ENCODE measurements at regions not wholly inside any gene's neighbourhood (a gene's known extent, or its start where the extent isn't known, plus 50 kb on each side); places are given as distances from the start of the nearest gene placed in this dataset.

- H3K36me3 ChIP-seq (ENCODE audit: insufficient read depth, low read length), result no peaks in the 10 kb centered on the region
- no peak overlapping the region for H3K4me2 ChIP-seq (ENCODE audit: insufficient read depth, low read length)
- H3K4me3 ChIP-seq (ENCODE audit: insufficient read depth, low read length), result no peak overlapping the region
- no peaks in the 10 kb centered on the region for H3K4me1 ChIP-seq (ENCODE audit: insufficient read depth, low read length)
- H2AFZ ChIP-seq (ENCODE audit: low read length), result no peak overlapping the region
- TF ChIP-seq CTCF (IDR thresholded peaks at IDR 0.05; ENCODE audit: extremely low read depth, low read depth, low read length), result no peak
- no peaks in the 10 kb centered on the region for H3K27me3 ChIP-seq (ENCODE audit: insufficient read depth, low read length)
- DNase-seq (ENCODE audit: insufficient read length, low spot score, missing footprints), result no peak
- H3K27ac ChIP-seq (ENCODE audit: low read depth, low read length), result no peak overlapping the region
- H3K79me2 ChIP-seq (ENCODE audit: insufficient read depth, low read length), result no peaks in the 10 kb centered on the region
- H3K9me3 ChIP-seq (ENCODE audit: low read depth, low read length), result no peaks in the 10 kb centered on the region
- H4K20me1 ChIP-seq (ENCODE audit: insufficient read depth, low read length), result no peaks in the 10 kb centered on the region
Observed at GRCh38 chr2:194618432-194618831, 1038.6 kb upstream of the SLC39A10 start.

- H3K79me2 ChIP-seq (ENCODE audit: insufficient read depth, low read length), result no peaks in the 10 kb centered on the region
- H4K20me1 ChIP-seq (ENCODE audit: insufficient read depth, low read length), result no peaks in the 10 kb centered on the region
- H3K4me2 ChIP-seq (ENCODE audit: insufficient read depth, low read length), result no peak overlapping the region
- no peaks in the 10 kb centered on the region for H3K9me3 ChIP-seq (ENCODE audit: low read depth, low read length)
- no peaks in the 10 kb centered on the region for H3K27me3 ChIP-seq (ENCODE audit: insufficient read depth, low read length)
- H3K36me3 ChIP-seq (ENCODE audit: insufficient read depth, low read length), result no peaks in the 10 kb centered on the region
- no peaks in the 10 kb centered on the region for H3K4me1 ChIP-seq (ENCODE audit: insufficient read depth, low read length)
- no peak overlapping the region for H3K27ac ChIP-seq (ENCODE audit: low read depth, low read length)
- TF ChIP-seq CTCF (IDR thresholded peaks at IDR 0.05; ENCODE audit: extremely low read depth, low read depth, low read length), result no peak
- H3K4me3 ChIP-seq (ENCODE audit: insufficient read depth, low read length), result no peak overlapping the region
- DNase-seq (ENCODE audit: insufficient read length, low spot score, missing footprints), result no peak
- no peak overlapping the region for H2AFZ ChIP-seq (ENCODE audit: low read length)
Observed at GRCh38 chr2:194616334-194616733, 1040.7 kb upstream of the SLC39A10 start.

- Histone ChIP-seq H3K4me3 (ENCODE audit: insufficient read depth, low read length) (no peak overlapping the region), H3K27me3 (ENCODE audit: insufficient read depth, low read length) (no peaks in the 10 kb centered on the region), H3K4me2 (ENCODE audit: insufficient read depth, low read length) (no peak overlapping the region), H3K27ac (ENCODE audit: low read depth, low read length) (no peak overlapping the region), H3K9me3 (ENCODE audit: low read depth, low read length) (peaks cover 7% of the 10 kb centered on the region), H3K4me1 (ENCODE audit: insufficient read depth, low read length) (no peaks in the 10 kb centered on the region), H4K20me1 (ENCODE audit: insufficient read depth, low read length) (no peaks in the 10 kb centered on the region), H2AFZ (ENCODE audit: low read length) (no peak overlapping the region), H3K36me3 (ENCODE audit: insufficient read depth, low read length) (no peaks in the 10 kb centered on the region), H3K79me2 (ENCODE audit: insufficient read depth, low read length) (no peaks in the 10 kb centered on the region)
- no peak for TF ChIP-seq CTCF (IDR thresholded peaks at IDR 0.05; ENCODE audit: extremely low read depth, low read depth, low read length)
- DNase-seq (ENCODE audit: insufficient read length, low spot score, missing footprints), result no peak
Observed at GRCh38 chr2:194610297-194610696, 1046.7 kb upstream of the SLC39A10 start.

- no peak overlapping the region for H2AFZ ChIP-seq (ENCODE audit: low read length)
- H3K27ac ChIP-seq (ENCODE audit: low read depth, low read length), result no peak overlapping the region
- no peak overlapping the region for H3K4me2 ChIP-seq (ENCODE audit: insufficient read depth, low read length)
- H3K27me3 ChIP-seq (ENCODE audit: insufficient read depth, low read length), result no peaks in the 10 kb centered on the region
- no peak for TF ChIP-seq CTCF (IDR thresholded peaks at IDR 0.05; ENCODE audit: extremely low read depth, low read depth, low read length)
- no peak for DNase-seq (ENCODE audit: insufficient read length, low spot score, missing footprints)
- no peaks in the 10 kb centered on the region for H3K4me1 ChIP-seq (ENCODE audit: insufficient read depth, low read length)
- no peaks in the 10 kb centered on the region for H3K79me2 ChIP-seq (ENCODE audit: insufficient read depth, low read length)
- H3K4me3 ChIP-seq (ENCODE audit: insufficient read depth, low read length), result no peak overlapping the region
- H3K36me3 ChIP-seq (ENCODE audit: insufficient read depth, low read length), result no peaks in the 10 kb centered on the region
- H3K9me3 ChIP-seq (ENCODE audit: low read depth, low read length), result peaks cover 4% of the 10 kb centered on the region
- H4K20me1 ChIP-seq (ENCODE audit: insufficient read depth, low read length), result no peaks in the 10 kb centered on the region
Observed at GRCh38 chr2:194603429-194603828, 1053.6 kb upstream of the SLC39A10 start.

Data from osteoblast (primary cell).